ENCODE measurements at regions not wholly inside any gene's neighbourhood (a gene's known extent, or its start where the extent isn't known, plus 50 kb on each side); places are given as distances from the start of the nearest gene placed in this dataset.

DNA sequence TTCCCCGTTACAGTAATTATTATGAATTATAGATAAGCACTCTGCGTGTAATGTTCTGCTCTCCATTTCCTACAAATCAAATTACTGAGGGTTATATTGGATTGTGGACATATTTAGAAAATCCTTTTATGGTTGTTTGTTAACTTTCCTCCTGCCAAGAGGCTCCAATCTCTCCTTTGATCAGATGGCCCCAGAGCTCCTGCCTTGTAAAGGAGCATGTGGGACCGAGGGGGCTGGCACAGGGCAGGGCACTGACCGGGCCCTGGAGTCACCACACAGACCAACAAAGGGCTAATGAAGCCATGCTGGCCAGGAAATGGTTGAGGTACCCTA lies 415.9 kb downstream of the EFNA5 start:
- TF ChIP-seq ZNF565 (CRISPR knock-in tag; conservative IDR thresholded peaks at IDR 0.05; ENCODE audit: low read depth) (no peak), PPARA (CRISPR knock-in tag; IDR thresholded peaks at IDR 0.05; ENCODE audit: borderline replicate concordance) (no peak), ZNF8 (CRISPR knock-in tag; IDR thresholded peaks at IDR 0.05) (no peak), GLIS3 (CRISPR knock-in tag; IDR thresholded peaks at IDR 0.05) (peak; percentile 60; the same call in 1 of the 2 replicates), ISL1 (CRISPR knock-in tag; IDR thresholded peaks at IDR 0.05) (peak; percentile 81), ZFP3 (CRISPR knock-in tag; IDR thresholded peaks at IDR 0.05) (0 out of 2 replicates have a peak, but pooled peaks have one; percentile 21), TCF4 (CRISPR knock-in tag; IDR thresholded peaks at IDR 0.05; ENCODE audit: borderline replicate concordance) (peak; percentile 82), ZFP30 (CRISPR knock-in tag; IDR thresholded peaks at IDR 0.05) (no peak), ZC3H10 (CRISPR knock-in tag; IDR thresholded peaks at IDR 0.05) (no peak), ZNF70 (CRISPR knock-in tag; IDR thresholded peaks at IDR 0.05) (no peak), ARNTL (CRISPR knock-in tag; IDR thresholded peaks at IDR 0.05; ENCODE audit: borderline replicate concordance, low read depth) (no peak), PATZ1 (CRISPR knock-in tag; IDR thresholded peaks at IDR 0.05; ENCODE audit: borderline replicate concordance) (no peak), CSRNP3 (CRISPR knock-in tag; IDR thresholded peaks at IDR 0.05) (no peak), ESRRG (CRISPR knock-in tag; IDR thresholded peaks at IDR 0.05) (no peak)
